ENCODE measurements at regions not wholly inside any gene's neighbourhood (a gene's known extent, or its start where the extent isn't known, plus 50 kb on each side); places are given as distances from the start of the nearest gene placed in this dataset.
"Not testable (repeated sequence)": the region's sequence is repeated elsewhere in the genome, so short reads cannot be mapped to it uniquely, and the experiment has no call there.

GRCh38 chr18:34461266-34461665, 236.6 kb upstream of the NOL4 start:
- FAIRE-seq = no peak
- DNase-seq (ENCODE audit: insufficient read length, low spot score) = no peak

DNA sequence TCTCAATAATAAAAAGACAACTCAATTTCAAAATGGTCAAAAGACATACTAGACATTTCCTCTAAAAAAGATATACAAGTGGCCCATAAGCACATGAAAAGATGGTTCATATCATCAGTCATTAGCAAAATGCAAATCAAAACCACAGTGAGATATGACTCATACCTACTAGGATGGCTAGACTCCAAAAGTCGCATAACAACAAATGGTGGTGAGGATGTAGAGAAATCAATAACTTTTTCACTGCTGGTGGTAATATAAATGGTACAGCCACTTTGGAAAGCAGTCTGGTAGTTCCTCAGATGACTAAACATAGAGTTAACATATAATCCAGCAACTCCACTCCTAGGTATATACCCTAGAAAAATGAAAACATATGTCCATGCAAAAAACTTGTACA, 242.3 kb upstream of the NOL4 start:
- DNase-seq (ENCODE audit: insufficient read length, low spot score) = no peak

DNA sequence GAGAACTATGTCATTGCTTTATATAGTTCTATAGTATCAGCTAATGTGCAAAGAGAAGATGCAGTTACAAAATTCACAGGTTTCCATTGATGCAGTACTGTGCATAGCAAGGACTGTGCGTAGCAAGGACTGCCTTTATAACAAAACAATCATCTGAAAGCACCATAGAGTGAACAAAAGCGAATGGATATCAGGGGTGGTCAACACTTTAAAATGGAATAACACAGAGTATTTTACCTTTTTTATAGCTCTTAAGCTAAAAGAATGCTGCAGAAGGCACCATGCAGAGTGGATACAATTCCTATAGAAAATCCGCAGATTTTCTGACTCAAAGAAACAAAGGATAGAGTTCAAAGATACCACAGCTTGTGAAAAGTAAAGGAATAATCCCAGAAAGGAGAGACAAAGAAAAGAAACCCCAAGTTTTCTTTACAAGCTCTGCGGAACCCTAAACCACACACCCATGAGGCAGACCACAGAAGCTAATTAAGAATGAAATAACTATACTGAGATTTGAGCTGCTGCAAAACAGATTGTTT, 229.9 kb upstream of the DTNA start:
- no peak for FAIRE-seq
- DNase-seq (ENCODE audit: insufficient read length, low spot score) = no peak

More for the DNA sequence above, 242.3 kb upstream of the NOL4 start:
- FAIRE-seq = no peak

- DNase-seq (ENCODE audit: insufficient read length, low spot score) = no peak
- no peak for FAIRE-seq
Observed at GRCh38 chr18:34482204-34482603, 227.9 kb upstream of the DTNA start.

DNA sequence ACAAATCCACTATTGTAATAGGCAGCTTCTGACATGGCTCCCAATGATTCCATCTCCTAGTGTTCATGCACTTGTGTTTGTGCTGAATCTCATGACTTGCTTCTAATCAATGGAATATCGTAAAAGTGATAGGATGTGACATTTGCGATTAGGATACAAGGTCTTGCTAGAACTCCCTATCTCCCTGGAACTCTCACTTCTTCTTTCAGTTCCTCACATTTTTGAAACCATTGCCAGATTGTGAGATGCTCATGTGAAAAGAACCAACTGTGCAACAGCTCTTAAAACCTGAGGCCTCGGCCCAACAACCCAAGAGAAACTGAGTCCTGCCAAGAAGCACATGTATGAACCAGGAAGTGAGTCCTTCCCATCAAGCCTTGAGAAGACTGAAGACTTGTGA, 226.9 kb upstream of the DTNA start:
- DNase-seq (ENCODE audit: insufficient read length, low spot score) = no peak
- FAIRE-seq = no peak

DNA sequence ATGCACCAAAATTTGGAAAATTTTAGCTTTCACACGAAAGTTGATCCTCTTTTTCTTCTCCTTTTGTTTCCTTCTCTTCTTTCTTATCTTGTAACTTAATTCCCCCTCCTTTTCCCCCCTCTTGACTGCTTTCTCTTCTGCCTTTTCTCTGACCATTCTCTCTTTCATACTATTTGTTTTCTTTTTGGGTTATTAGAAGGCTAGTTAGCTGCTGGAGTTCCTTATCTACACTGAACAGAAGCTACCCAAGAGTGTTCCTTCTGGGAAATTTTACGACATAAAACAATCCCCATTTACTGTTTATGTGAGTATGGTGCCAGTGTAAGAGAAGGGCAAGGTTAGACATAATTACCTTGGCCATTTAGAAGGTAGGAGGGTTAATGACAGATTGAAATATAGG, 218.4 kb upstream of the DTNA start:
- FAIRE-seq (no peak), DNase-seq (ENCODE audit: insufficient read length, low spot score) (no peak)

DNA sequence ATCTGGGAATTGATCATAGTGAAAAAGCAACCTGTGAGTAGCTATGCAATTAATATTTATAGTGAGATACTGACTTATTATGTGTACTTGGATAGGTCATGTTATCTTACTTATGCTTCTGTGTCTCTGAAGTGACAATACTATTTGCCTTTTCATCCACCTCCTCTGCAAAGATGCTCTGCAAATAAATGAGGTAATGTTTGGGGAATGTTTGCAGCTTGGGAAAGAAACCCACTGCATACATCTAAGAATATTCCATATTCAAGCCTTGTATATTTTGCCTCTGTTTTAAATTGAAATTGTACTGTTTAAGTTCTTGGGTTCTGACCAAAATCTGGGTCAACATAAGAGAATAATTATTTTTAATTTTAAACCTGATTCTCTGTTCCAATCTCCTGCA, 217.4 kb upstream of the DTNA start:
- DNase-seq (ENCODE audit: insufficient read length, low spot score) = no peak
- FAIRE-seq = no peak

- FAIRE-seq (no peak), DNase-seq (ENCODE audit: insufficient read length, low spot score) (no peak)
Observed at GRCh38 chr18:34493099-34493544, 217.0 kb upstream of the DTNA start.

DNA sequence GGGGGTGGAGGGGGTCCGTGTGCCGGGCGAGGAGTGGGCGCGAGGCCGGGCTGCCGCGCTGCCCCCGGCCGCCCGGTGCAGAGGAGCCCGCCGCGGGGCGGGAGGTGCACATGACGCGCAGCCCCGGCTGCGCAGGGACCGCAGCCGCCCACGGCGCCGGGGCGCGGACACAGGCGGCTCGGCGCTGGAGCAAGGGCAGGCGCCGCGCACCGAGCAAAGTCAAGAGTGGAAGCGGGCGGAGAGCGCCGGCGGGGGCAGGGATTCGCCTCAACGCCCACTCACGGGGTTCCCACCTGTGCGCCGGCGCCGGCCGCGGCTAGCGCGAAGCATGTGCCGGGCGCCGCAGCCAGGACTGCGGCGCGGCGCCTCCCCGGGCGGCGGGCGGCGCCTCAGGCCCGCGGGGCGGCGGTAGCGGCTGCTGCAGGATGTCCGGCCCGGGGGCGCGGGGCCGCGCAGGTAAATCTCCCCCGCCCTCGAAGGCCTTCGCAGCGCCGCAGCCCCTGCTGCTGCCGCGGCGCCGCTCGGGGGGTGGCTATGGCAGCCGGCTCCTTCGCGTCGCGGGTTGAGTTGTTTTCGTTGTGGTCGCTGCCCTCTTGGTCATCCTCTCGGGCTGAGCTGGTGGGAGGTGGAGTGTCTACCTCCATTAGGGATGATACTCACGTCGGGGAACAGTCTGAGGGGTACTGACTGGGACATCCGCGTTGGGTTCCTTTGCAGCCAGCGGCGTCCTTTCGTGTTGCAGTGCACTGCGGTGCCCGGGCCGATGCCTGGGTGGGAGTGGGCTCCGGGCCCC, 216.3 kb upstream of the DTNA start:
- FAIRE-seq (no peak), DNase-seq (ENCODE audit: insufficient read length, low spot score) (no peak)

- DNase-seq (ENCODE audit: insufficient read length, low spot score) (no peak), FAIRE-seq (no peak)
Observed at GRCh38 chr18:34494359-34494696, 215.8 kb upstream of the DTNA start.

DNA sequence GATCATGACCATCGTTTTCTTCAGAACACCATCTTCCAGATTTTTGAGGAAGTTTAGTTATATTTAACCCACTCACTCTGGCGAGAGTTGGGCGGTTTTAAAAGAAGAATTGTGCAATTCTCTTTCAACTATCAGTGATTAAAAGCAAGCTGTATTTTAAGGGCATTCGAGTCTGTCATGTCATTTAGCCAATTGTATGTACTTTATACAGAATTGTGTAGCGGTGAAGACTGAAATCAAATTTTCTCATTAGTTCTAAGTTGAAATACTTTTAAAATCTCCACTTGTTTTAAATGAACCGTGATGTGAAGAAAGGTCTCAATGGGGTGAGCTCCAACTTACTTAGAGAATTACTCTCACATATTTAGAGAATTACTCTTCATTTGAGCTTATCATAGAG, 214.6 kb upstream of the DTNA start:
- FAIRE-seq (no peak), DNase-seq (ENCODE audit: insufficient read length, low spot score) (no peak)

GRCh38 chr18:34501553-34501952, 208.5 kb upstream of the DTNA start:
- DNase-seq (ENCODE audit: insufficient read length, low spot score) (no peak), FAIRE-seq (no peak)

GRCh38 chr18:34506198-34506597, 203.9 kb upstream of the DTNA start:
- FAIRE-seq = no peak
- DNase-seq (ENCODE audit: insufficient read length, low spot score) = no peak

DNA sequence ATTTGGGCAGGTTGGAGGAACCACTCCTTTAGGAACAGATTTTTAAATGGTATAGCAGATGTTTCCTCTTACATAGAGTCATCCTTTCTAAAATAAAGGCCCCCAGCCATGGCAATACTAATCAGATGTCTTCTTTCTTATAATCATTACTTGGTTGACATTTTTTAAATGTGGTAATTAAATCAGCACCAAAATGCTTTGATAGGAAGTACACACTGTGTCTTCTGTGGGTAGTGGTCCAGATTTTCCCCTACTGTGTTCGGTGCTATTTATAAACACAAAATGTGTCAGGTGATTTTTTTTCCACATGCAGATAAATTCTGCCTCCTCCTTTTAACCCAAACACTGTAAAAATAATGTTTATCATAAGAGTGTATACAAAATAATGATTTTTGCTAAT, 200.9 kb upstream of the DTNA start:
- no peak for FAIRE-seq

GRCh38 chr18:34509879-34510586, 200.1 kb upstream of the DTNA start:
- DNase-seq (ENCODE audit: insufficient read length, low spot score) (no peak), FAIRE-seq (no peak)

More for the DNA sequence above, 200.9 kb upstream of the DTNA start:
- DNase-seq (ENCODE audit: insufficient read length, low spot score) = no peak

GRCh38 chr18:34510926-34511325, 199.2 kb upstream of the DTNA start:
- DNase-seq (ENCODE audit: insufficient read length, low spot score) = no peak
- no peak for FAIRE-seq

GRCh38 chr18:34511435-34511834, 198.7 kb upstream of the DTNA start:
- DNase-seq (ENCODE audit: insufficient read length, low spot score) = no peak
- FAIRE-seq = no peak

DNA sequence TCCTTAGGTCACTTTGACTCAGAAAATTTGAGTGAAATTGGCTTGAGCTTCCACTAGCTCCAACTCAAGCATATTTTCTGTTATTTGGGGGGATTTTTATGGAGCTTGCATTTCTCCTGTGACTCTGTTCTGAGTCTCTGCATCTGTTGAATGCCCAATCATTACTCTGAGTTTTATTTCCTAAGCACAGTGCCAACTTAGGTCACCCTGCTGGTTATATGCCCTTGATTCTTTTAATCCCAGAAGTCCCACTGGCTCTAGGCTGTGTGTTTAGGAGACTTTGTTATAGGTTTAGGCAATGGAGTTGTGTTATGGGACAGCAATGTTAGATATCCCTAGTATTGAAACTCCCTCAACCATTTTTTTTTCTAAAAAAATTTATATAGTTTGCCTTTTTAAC, 198.2 kb upstream of the DTNA start:
- FAIRE-seq (no peak), DNase-seq (ENCODE audit: insufficient read length, low spot score) (no peak)

- no peak for FAIRE-seq
- DNase-seq (ENCODE audit: insufficient read length, low spot score) = no peak
Observed at GRCh38 chr18:34514238-34514637, 195.9 kb upstream of the DTNA start.

- DNase-seq (ENCODE audit: insufficient read length, low spot score) (no peak), FAIRE-seq (no peak)
Observed at GRCh38 chr18:34514957-34515356, 195.1 kb upstream of the DTNA start.

DNA sequence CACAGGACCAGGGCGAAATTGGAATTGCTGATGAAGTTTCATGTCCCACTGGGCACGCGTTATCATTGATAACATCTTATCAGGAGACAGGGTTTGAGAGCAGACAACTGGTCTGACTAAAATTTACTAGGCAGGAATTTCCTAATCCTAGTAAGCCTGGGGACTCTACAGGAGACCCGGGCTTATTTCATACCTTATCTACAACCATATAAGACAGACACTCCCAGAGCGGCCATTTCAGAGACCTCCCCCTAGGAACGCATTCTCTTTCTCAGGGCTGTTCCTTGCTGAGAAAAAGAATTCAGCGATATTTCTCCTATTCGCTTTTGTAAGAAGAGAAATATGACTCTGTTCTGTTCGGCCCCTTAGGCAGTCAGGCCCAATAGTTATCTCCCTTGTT, 193.7 kb upstream of the DTNA start:
- FAIRE-seq; DNase-seq (ENCODE audit: insufficient read length, low spot score): not testable (repeated sequence)

GRCh38 chr18:34516996-34517395, 193.1 kb upstream of the DTNA start:
- not testable (repeated sequence) for FAIRE-seq; DNase-seq (ENCODE audit: insufficient read length, low spot score)
